Aorta (tissue), 5 donors: ENCODE measurements at regions not wholly inside any gene's neighbourhood (a gene's known extent, or its start where the extent isn't known, plus 50 kb on each side); places are given as distances from the start of the nearest gene placed in this dataset.
"Not testable (repeated sequence)": the region's sequence is repeated elsewhere in the genome, so short reads cannot be mapped to it uniquely, and the experiment has no call there.

Experiments
- ATAC-seq: fragments of 200-7000 bp; cut with Tn5 transposase; one replicate; pipeline ENCODE4 v1.9.1; 2022; ENCODE audit warnings: moderate library complexity; ENCODE audit not compliant: low FRiP score
- DNase-seq, 2 donors: peaks; one replicate each; pipeline ENCODE4 v3.0.0-alpha.2; 2020
- H3K27ac ChIP-seq, 2 donors: one replicate each; pipeline ENCODE4 v1.5.1; 2013; ENCODE audit warnings: low read length in 2 of 2, mild to moderate bottlenecking in 2 of 2, moderate library complexity in 2 of 2, control low read depth in 1 of 2, inconsistent platforms in 1 of 2, low read depth in 1 of 2
- H3K27me3 ChIP-seq, 2 donors: one replicate each; pipeline ENCODE4 v1.6.1; 2013; ENCODE audit warnings: control low read depth in 1 of 2, low read length in 1 of 2, mild to moderate bottlenecking in 1 of 2, moderate library complexity in 1 of 2; ENCODE audit not compliant: insufficient read depth in 2 of 2, control insufficient read depth in 1 of 2
- H3K36me3 ChIP-seq, 2 donors: one replicate each; pipeline ENCODE4 v1.6.1; 2013; ENCODE audit warnings: control low read depth in 1 of 2, low read length in 1 of 2, mild to moderate bottlenecking in 1 of 2; ENCODE audit not compliant: insufficient read depth in 2 of 2, control insufficient read depth in 1 of 2
- H3K4me1 ChIP-seq, 2 donors: one replicate each; pipeline ENCODE4 v1.6.1; 2013; ENCODE audit warnings: low read length in 2 of 2, control low read depth in 1 of 2, mild to moderate bottlenecking in 1 of 2, moderate library complexity in 1 of 2; ENCODE audit not compliant: insufficient read depth in 2 of 2, control insufficient read depth in 1 of 2
- H3K4me3 ChIP-seq, 2 donors: one replicate each; pipeline ENCODE4 v1.5.1; 2013; ENCODE audit warnings: low read length in 2 of 2, control low read depth in 1 of 2, mild to moderate bottlenecking in 1 of 2
- H3K9me3 ChIP-seq: one replicate; pipeline ENCODE4 v1.6.1; 2013; ENCODE audit warnings: mild to moderate bottlenecking, low read length; ENCODE audit not compliant: control insufficient read depth
- WGBS, 2 donors: extraction: QIAGEN DNeasy Blood & Tissue Kit; methylation state at CpG; one replicate each; pipeline ENCODE4 v1.1.7; 2013; 5-methylcytosine and 5-hydroxymethylcytosine counted together
- intact Hi-C, 2 donors: fragments of 100-400 bp; cut with DNase I; formaldehyde crosslinking; loops; one replicate each; pipeline versions ENCODE4 v1.14.2 to v1.15.0; 2022
- donor health status: healthy with polysubstance abuse.
- donor health status: Bipolar disorder and iron deficiency.
- donor health status: DM: no; HTN: no; CAD: no.
- donor health status: DM: no; HTN: no; CAD: no.
- donor health status: DM: yes; HTN: yes; CAD: no.

GRCh38 chr4:18418195-18418898 is 396.8 kb upstream of the LCORL start:
- H3K4me1 ChIP-seq, H3K4me3 ChIP-seq, DNase-seq, H3K27me3 ChIP-seq, intact Hi-C loops, H3K27ac ChIP-seq, H3K9me3 ChIP-seq, H3K36me3 ChIP-seq, ATAC-seq: not testable (repeated sequence)
- 83 to 86% methylated on average over 37 to 51 of the region's 51 CpGs for WGBS, 2 donors

GRCh38 chr4:18417651-18418050 is 396.1 kb upstream of the LCORL start:
- intact Hi-C loops, ATAC-seq, H3K4me3 ChIP-seq: not testable (repeated sequence)

GRCh38 chr4:18406264-18406663 is 384.7 kb upstream of the LCORL start:
- Histone ChIP-seq H3K9me3 (no peaks in the 10 kb centered on the region), H3K4me3 (no peak overlapping the region), H3K27ac (no peak overlapping the region), H3K36me3 (no peaks in the 10 kb centered on the region), H3K27me3 (peaks cover 0 to 2% of the 10 kb centered on the region in 2 donors), H3K4me1 (no peaks in the 10 kb centered on the region)
- DNase-seq (no peak), ATAC-seq (no peak)
- 59 to 65% methylated on average over 1 of the region's 1 CpG for whole genome bisulfite sequencing, 2 donors
- intact Hi-C loops: no loop called here

More at GRCh38 chr4:18417651-18418050, 396.1 kb upstream of the LCORL start:
- H3K27ac ChIP-seq, H3K9me3 ChIP-seq, H3K27me3 ChIP-seq, H3K36me3 ChIP-seq, H3K4me1 ChIP-seq, DNase-seq: not testable (repeated sequence)
- 91 to 93% methylated on average over 15 of the region's 15 CpGs for WGBS, 2 donors

GRCh38 chr4:18405054-18405453 is 383.5 kb upstream of the LCORL start:
- H3K27ac ChIP-seq: no peak overlapping the region
- peaks cover 0 to 2% of the 10 kb centered on the region in 2 donors for H3K27me3 ChIP-seq
- ATAC-seq (no peak), DNase-seq (no peak)
- H3K4me1 ChIP-seq: no peaks in the 10 kb centered on the region
- intact Hi-C loops: no loop called here
- H3K4me3 ChIP-seq: no peak overlapping the region
- 54 to 74% methylated on average over 2 of the region's 2 CpGs for WGBS, 2 donors
- H3K9me3 ChIP-seq: no peaks in the 10 kb centered on the region
- no peaks in the 10 kb centered on the region for H3K36me3 ChIP-seq

- Histone ChIP-seq H3K4me3 (no peak overlapping the region), H3K36me3 (no peaks in the 10 kb centered on the region), H3K9me3 (no peaks in the 10 kb centered on the region), H3K27ac (no peak overlapping the region), H3K4me1 (no peaks in the 10 kb centered on the region), H3K27me3 (peaks cover 0 to 2% of the 10 kb centered on the region in 2 donors)
- 56 to 62% methylated on average over 2 of the region's 2 CpGs for WGBS, 2 donors
- ATAC-seq: no peak
- intact Hi-C loops: no loop called here
- no peak for DNase-seq
These were observed 383.1 kb upstream of the LCORL start for GRCh38 chr4:18404642-18405041.

GRCh38 chr4:18403327-18403726 is 381.8 kb upstream of the LCORL start:
- peaks cover 0 to 2% of the 10 kb centered on the region in 2 donors for H3K27me3 ChIP-seq
- no peaks in the 10 kb centered on the region for H3K4me1 ChIP-seq
- no peaks in the 10 kb centered on the region for H3K9me3 ChIP-seq
- DNase-seq (no peak), ATAC-seq (no peak)
- no peak overlapping the region for H3K4me3 ChIP-seq
- intact Hi-C loops: no loop called here
- no peak overlapping the region for H3K27ac ChIP-seq
- whole genome bisulfite sequencing, 2 donors: 55 to 75% methylated on average over 3 of the region's 3 CpGs
- no peaks in the 10 kb centered on the region for H3K36me3 ChIP-seq

- 62 to 81% methylated on average over 1 of the region's 1 CpG for WGBS, 2 donors
- intact Hi-C loops: no loop called here
- H3K36me3 ChIP-seq: no peaks in the 10 kb centered on the region
- H3K27ac ChIP-seq: no peak overlapping the region
- no peaks in the 10 kb centered on the region for H3K9me3 ChIP-seq
- peaks cover 0 to 2% of the 10 kb centered on the region in 2 donors for H3K27me3 ChIP-seq
- no peak overlapping the region for H3K4me3 ChIP-seq
- ATAC-seq (no peak), DNase-seq (no peak)
- no peaks in the 10 kb centered on the region for H3K4me1 ChIP-seq
These were observed 380.3 kb upstream of the LCORL start for GRCh38 chr4:18401868-18402267.

- no peak for ATAC-seq
- DNase-seq: no peak
- H3K27me3 ChIP-seq: peaks cover 0 to under 1% of the 10 kb centered on the region in 2 donors
- intact Hi-C loops: no loop called here
- H3K36me3 ChIP-seq: no peaks in the 10 kb centered on the region
- H3K27ac ChIP-seq: no peak overlapping the region
- WGBS, 2 donors: 56 to 68% methylated on average over 2 of the region's 2 CpGs
- no peak overlapping the region for H3K4me3 ChIP-seq
- H3K9me3 ChIP-seq: no peaks in the 10 kb centered on the region
- H3K4me1 ChIP-seq: no peaks in the 10 kb centered on the region
These were observed 379.9 kb upstream of the LCORL start for GRCh38 chr4:18401425-18401824.

GRCh38 chr4:18398661-18399060 is 377.1 kb upstream of the LCORL start:
- H3K4me1 ChIP-seq: no peaks in the 10 kb centered on the region
- no peaks in the 10 kb centered on the region for H3K9me3 ChIP-seq
- ATAC-seq (no peak), DNase-seq (no peak)
- no peaks in the 10 kb centered on the region for H3K36me3 ChIP-seq
- H3K27me3 ChIP-seq: no peaks in the 10 kb centered on the region
- no peak overlapping the region for H3K27ac ChIP-seq
- intact Hi-C loops: no loop called here
- 33 to 37% methylated on average over 5 of the region's 5 CpGs for WGBS, 2 donors
- no peak overlapping the region for H3K4me3 ChIP-seq
